Right atrium auricular region (tissue), 2 donors: ENCODE measurements at regions not wholly inside any gene's neighbourhood (a gene's known extent, or its start where the extent isn't known, plus 50 kb on each side); places are given as distances from the start of the nearest gene placed in this dataset.
A peak's percentile ranks its signal among the peaks of the same experiment; 100 is the strongest.
"Not testable (repeated sequence)": the region's sequence is repeated elsewhere in the genome, so short reads cannot be mapped to it uniquely, and the experiment has no call there.

Source experiments
- DNase-seq: peaks from one replicate; pipeline ENCODE4 v3.0.0-alpha.2; 2019; ENCODE audit warnings: low spot score
- H3K27ac ChIP-seq, 2 donors: fragments of 200-600 bp; sonication (generic); 1 replicate in 1 of 2; 2 replicates in 1 of 2; pipeline ENCODE4 v1.5.1; 2016 to 2019
- H3K27me3 ChIP-seq, 2 donors: fragments of 200-600 bp; sonication (generic); one replicate each; pipeline versions ENCODE4 v1.5.1 to v1.6.0; 2017 to 2019
- H3K36me3 ChIP-seq: fragments of 200-600 bp; sonication (generic); one replicate; pipeline ENCODE4 v1.5.1; 2016
- H3K4me1 ChIP-seq, 2 donors: fragments of 200-600 bp; sonication (generic); one replicate each; pipeline versions ENCODE4 v1.5.1 to v1.6.0; 2017 to 2019
- H3K4me3 ChIP-seq, 2 donors: fragments of 200-600 bp; sonication (generic); 1 replicate in 1 of 2; 2 replicates in 1 of 2; pipeline ENCODE4 v1.5.1; 2017 to 2019; ENCODE audit warnings: mild to moderate bottlenecking in 1 of 2, moderate library complexity in 1 of 2
- H3K9me3 ChIP-seq, 2 donors: fragments of 200-600 bp; sonication (generic); one replicate each; pipeline ENCODE4 v1.5.1; 2019
- CTCF ChIP-seq, 2 donors: fragments of 200-600 bp; sonication (generic); IDR thresholded peaks; one replicate each; pipeline ENCODE4 v1.5.1; 2019; ENCODE audit warnings: antibody characterized with exemption in 2 of 2

GRCh38 chr1:29685387-29685786 lies 449.1 kb downstream of the PTPRU start:
- H3K4me3 ChIP-seq = no peak overlapping the region
- peak; percentile 50 for DNase-seq
- no peak overlapping the region for H3K27ac ChIP-seq
- H3K4me1 ChIP-seq = no peaks in the 10 kb centered on the region
- no peak for TF ChIP-seq CTCF (IDR thresholded peaks at IDR 0.05)
- H3K36me3 ChIP-seq = no peaks in the 10 kb centered on the region
- H3K9me3 ChIP-seq = no peaks in the 10 kb centered on the region
- no peaks in the 10 kb centered on the region for H3K27me3 ChIP-seq

GRCh38 chr1:29684141-29684540 lies 447.8 kb downstream of the PTPRU start:
- no peak overlapping the region for H3K4me3 ChIP-seq
- peak; percentile 23 for DNase-seq
- no peaks in the 10 kb centered on the region for H3K9me3 ChIP-seq
- H3K4me1 ChIP-seq = no peaks in the 10 kb centered on the region
- no peak overlapping the region for H3K27ac ChIP-seq
- H3K36me3 ChIP-seq = no peaks in the 10 kb centered on the region
- no peak for TF ChIP-seq CTCF (IDR thresholded peaks at IDR 0.05)
- H3K27me3 ChIP-seq = no peaks in the 10 kb centered on the region

GRCh38 chr1:29683472-29683871 lies 447.1 kb downstream of the PTPRU start:
- no peak overlapping the region for H3K4me3 ChIP-seq
- H3K4me1 ChIP-seq = no peaks in the 10 kb centered on the region
- H3K36me3 ChIP-seq = no peaks in the 10 kb centered on the region
- peak; percentile 30 for DNase-seq
- H3K9me3 ChIP-seq = no peaks in the 10 kb centered on the region
- no peak overlapping the region for H3K27ac ChIP-seq
- TF ChIP-seq CTCF (IDR thresholded peaks at IDR 0.05) = no peak
- no peaks in the 10 kb centered on the region for H3K27me3 ChIP-seq

GRCh38 chr1:29682919-29683295 lies 446.6 kb downstream of the PTPRU start:
- no peak overlapping the region for H3K4me3 ChIP-seq
- peak; percentile 42 for DNase-seq
- no peak for TF ChIP-seq CTCF (IDR thresholded peaks at IDR 0.05)
- no peak overlapping the region for H3K27ac ChIP-seq
- no peaks in the 10 kb centered on the region for H3K36me3 ChIP-seq
- H3K9me3 ChIP-seq = no peaks in the 10 kb centered on the region
- no peaks in the 10 kb centered on the region for H3K27me3 ChIP-seq
- no peaks in the 10 kb centered on the region for H3K4me1 ChIP-seq

GRCh38 chr1:29682171-29682918 lies 446.0 kb downstream of the PTPRU start:
- no peaks in the 10 kb centered on the region for H3K27me3 ChIP-seq
- H3K27ac ChIP-seq = no peak overlapping the region
- no peaks in the 10 kb centered on the region for H3K4me1 ChIP-seq
- no peaks in the 10 kb centered on the region for H3K9me3 ChIP-seq
- H3K4me3 ChIP-seq = no peak overlapping the region
- no peaks in the 10 kb centered on the region for H3K36me3 ChIP-seq
- no peak for TF ChIP-seq CTCF (IDR thresholded peaks at IDR 0.05)
- peak; percentile 42 for DNase-seq

GRCh38 chr1:29681416-29681815 lies 445.1 kb downstream of the PTPRU start:
- not testable (repeated sequence) for H3K27ac ChIP-seq, H3K27me3 ChIP-seq, H3K36me3 ChIP-seq, H3K4me1 ChIP-seq, H3K4me3 ChIP-seq, DNase-seq, H3K9me3 ChIP-seq
